ENCODE measurements at regions not wholly inside any gene's neighbourhood (a gene's known extent, or its start where the extent isn't known, plus 50 kb on each side); places are given as distances from the start of the nearest gene placed in this dataset.
A peak's percentile ranks its signal among the peaks of the same experiment; 100 is the strongest.

DNA sequence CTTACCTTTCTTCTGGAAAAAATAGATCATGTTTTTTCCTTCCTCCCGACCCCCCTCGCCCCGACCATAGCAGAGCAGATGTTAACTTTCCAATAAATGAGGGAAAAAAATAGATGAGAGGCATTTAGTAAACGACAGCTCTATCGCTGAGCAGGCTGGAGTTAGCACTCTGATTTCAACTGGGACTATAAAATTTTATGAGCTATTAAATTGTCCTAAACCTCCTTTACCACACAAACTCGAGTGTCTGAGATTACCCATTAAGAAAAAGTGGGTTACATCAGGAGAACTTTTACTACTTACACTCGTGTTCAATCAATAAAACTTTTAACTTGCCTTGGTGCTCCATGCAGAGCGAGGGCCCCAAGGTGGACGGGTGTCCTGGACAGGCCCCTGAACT is 59.8 kb upstream of the RNU6ATAC start:
- peaks cover 23 to 47% (median 38%) of the 10 kb centered on the region in 4 donors for H3K4me1 ChIP-seq (ENCODE audit: control insufficient read depth in 4 of 4, insufficient read depth in 4 of 4, low read length in 3 of 4)
- H3K27me3 ChIP-seq (ENCODE audit: control insufficient read depth in 4 of 4, insufficient read depth in 4 of 4, low read length in 3 of 4): no peaks in the 10 kb centered on the region
- WGBS: 56% methylated on average over 9 of the region's 9 CpGs
- no peaks in the 10 kb centered on the region for H3K9me3 ChIP-seq (ENCODE audit: control insufficient read depth in 4 of 4, low read length in 3 of 4)
- no peak for DNase-seq (ENCODE audit: low spot score)
- H3K27ac ChIP-seq (ENCODE audit: low read depth in 1 of 2, low read length in 2 of 2): peak overlapping the region; percentile 95 to 99
- H3K9ac ChIP-seq (ENCODE audit: low read depth in 1 of 2, low read length in 2 of 2): no peak overlapping the region
- H3K4me3 ChIP-seq (ENCODE audit: low read depth in 1 of 3, low read length in 3 of 3): no peak overlapping the region
- H3K36me3 ChIP-seq (ENCODE audit: control insufficient read depth in 4 of 4, insufficient read depth in 3 of 4, low read depth in 1 of 4, low read length in 3 of 4): no peaks in the 10 kb centered on the region
- TF ChIP-seq TAF1 (conservative IDR thresholded peaks at IDR 0.05) (no peak), HNF4A (conservative IDR thresholded peaks at IDR 0.05) (no peak), FOXA2 (IDR thresholded peaks at IDR 0.05) (no peak), RXRA (IDR thresholded peaks at IDR 0.05) (peak in 1 of 2 donors; percentile 1), YY1 (IDR thresholded peaks at IDR 0.05) (no peak)
- TF ChIP-seq, protein P1, sequence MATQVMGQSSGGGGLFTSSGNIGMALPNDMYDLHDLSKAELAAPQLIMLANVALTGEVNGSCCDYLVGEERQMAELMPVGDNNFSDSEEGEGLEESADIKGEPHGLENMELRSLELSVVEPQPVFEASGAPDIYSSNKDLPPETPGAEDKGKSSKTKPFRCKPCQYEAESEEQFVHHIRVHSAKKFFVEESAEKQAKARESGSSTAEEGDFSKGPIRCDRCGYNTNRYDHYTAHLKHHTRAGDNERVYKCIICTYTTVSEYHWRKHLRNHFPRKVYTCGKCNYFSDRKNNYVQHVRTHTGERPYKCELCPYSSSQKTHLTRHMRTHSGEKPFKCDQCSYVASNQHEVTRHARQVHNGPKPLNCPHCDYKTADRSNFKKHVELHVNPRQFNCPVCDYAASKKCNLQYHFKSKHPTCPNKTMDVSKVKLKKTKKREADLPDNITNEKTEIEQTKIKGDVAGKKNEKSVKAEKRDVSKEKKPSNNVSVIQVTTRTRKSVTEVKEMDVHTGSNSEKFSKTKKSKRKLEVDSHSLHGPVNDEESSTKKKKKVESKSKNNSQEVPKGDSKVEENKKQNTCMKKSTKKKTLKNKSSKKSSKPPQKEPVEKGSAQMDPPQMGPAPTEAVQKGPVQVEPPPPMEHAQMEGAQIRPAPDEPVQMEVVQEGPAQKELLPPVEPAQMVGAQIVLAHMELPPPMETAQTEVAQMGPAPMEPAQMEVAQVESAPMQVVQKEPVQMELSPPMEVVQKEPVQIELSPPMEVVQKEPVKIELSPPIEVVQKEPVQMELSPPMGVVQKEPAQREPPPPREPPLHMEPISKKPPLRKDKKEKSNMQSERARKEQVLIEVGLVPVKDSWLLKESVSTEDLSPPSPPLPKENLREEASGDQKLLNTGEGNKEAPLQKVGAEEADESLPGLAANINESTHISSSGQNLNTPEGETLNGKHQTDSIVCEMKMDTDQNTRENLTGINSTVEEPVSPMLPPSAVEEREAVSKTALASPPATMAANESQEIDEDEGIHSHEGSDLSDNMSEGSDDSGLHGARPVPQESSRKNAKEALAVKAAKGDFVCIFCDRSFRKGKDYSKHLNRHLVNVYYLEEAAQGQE (IDR thresholded peaks at IDR 0.05): no peak

DNA sequence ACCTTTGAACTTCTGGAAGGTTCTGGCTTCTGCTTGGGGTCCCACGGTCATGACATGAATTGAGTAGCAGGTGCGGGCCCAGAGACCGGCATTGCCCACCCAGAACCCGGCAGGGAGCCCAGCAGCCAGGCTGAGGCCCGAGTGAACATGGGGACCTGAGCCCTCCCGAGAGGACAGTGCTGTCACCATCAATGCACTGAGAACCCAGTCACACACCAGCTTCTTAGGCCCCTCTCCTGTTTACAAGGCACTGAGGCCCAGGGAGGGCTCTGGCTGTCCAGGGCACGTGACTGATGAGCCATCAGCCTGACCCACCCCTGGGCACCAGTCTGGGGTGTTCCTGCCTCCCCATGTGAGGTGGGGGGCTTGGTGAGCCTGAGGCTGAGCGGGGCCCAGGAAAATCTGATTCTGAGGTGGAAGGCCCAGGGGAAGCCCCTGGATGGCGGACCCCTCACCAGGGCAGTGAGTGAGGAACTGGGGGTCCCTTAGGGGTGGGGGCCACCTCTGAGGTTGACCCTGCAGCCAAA is 60.3 kb upstream of the RNU6ATAC start:
- H3K36me3 ChIP-seq (ENCODE audit: control insufficient read depth in 4 of 4, insufficient read depth in 3 of 4, low read depth in 1 of 4, low read length in 3 of 4): no peaks in the 10 kb centered on the region
- DNase-seq (ENCODE audit: low spot score): no peak
- no peaks in the 10 kb centered on the region for H3K9me3 ChIP-seq (ENCODE audit: control insufficient read depth in 4 of 4, low read length in 3 of 4)
- no peak overlapping the region for H3K4me3 ChIP-seq (ENCODE audit: low read depth in 1 of 3, low read length in 3 of 3)
- H3K4me1 ChIP-seq (ENCODE audit: control insufficient read depth in 4 of 4, insufficient read depth in 4 of 4, low read length in 3 of 4): peaks cover 26 to 50% (median 38%) of the 10 kb centered on the region in 4 donors
- H3K27ac ChIP-seq (ENCODE audit: low read depth in 1 of 2, low read length in 2 of 2): peak overlapping the region; percentile 95 to 99
- no peak overlapping the region for H3K9ac ChIP-seq (ENCODE audit: low read depth in 1 of 2, low read length in 2 of 2)
- no peaks in the 10 kb centered on the region for H3K27me3 ChIP-seq (ENCODE audit: control insufficient read depth in 4 of 4, insufficient read depth in 4 of 4, low read length in 3 of 4)
- TF ChIP-seq, protein P2, sequence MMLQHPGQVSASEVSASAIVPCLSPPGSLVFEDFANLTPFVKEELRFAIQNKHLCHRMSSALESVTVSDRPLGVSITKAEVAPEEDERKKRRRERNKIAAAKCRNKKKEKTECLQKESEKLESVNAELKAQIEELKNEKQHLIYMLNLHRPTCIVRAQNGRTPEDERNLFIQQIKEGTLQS (IDR thresholded peaks at IDR 0.05): no peak
- TF ChIP-seq RAD21 (IDR thresholded peaks at IDR 0.05): no peak
- TF ChIP-seq, protein P3, sequence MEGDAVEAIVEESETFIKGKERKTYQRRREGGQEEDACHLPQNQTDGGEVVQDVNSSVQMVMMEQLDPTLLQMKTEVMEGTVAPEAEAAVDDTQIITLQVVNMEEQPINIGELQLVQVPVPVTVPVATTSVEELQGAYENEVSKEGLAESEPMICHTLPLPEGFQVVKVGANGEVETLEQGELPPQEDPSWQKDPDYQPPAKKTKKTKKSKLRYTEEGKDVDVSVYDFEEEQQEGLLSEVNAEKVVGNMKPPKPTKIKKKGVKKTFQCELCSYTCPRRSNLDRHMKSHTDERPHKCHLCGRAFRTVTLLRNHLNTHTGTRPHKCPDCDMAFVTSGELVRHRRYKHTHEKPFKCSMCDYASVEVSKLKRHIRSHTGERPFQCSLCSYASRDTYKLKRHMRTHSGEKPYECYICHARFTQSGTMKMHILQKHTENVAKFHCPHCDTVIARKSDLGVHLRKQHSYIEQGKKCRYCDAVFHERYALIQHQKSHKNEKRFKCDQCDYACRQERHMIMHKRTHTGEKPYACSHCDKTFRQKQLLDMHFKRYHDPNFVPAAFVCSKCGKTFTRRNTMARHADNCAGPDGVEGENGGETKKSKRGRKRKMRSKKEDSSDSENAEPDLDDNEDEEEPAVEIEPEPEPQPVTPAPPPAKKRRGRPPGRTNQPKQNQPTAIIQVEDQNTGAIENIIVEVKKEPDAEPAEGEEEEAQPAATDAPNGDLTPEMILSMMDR (IDR thresholded peaks at IDR 0.05; ENCODE audit: low read depth, low read length, missing input control): no peak
- TF ChIP-seq NR2F2 (IDR thresholded peaks at IDR 0.05): no peak
- no peak for TF ChIP-seq YY1 (IDR thresholded peaks at IDR 0.05)
- no peak for TF ChIP-seq FOXA1 (IDR thresholded peaks at IDR 0.05)
- TF ChIP-seq JUND (IDR thresholded peaks at IDR 0.05): no peak
- WGBS: 81% methylated on average over 9 of the region's 9 CpGs

DNA sequence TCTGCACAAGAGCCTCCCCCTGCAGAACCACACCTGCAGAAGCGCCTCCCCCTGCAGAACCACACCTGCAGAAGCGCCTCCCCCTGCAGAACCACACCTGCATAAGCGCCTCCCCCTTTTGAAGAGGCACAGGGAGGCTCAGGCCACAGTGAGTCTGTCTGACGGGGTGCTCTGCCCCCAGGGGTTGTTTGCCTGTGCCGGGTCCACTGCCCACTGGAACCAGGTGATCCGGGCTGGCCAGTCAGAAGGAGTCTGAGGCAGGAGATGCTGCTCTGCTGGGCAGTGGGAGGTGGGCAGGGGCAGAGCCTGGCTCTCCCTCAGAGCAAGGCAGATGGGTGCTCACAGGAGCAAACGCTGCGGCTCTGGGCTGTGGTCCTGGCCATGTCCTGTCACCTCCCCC is 60.8 kb upstream of the RNU6ATAC start:
- H3K4me1 ChIP-seq (ENCODE audit: control insufficient read depth in 4 of 4, insufficient read depth in 4 of 4, low read length in 3 of 4): peaks cover 29 to 53% (median 40%) of the 10 kb centered on the region in 4 donors
- TF ChIP-seq, protein P4, sequence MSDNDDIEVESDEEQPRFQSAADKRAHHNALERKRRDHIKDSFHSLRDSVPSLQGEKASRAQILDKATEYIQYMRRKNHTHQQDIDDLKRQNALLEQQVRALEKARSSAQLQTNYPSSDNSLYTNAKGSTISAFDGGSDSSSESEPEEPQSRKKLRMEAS (IDR thresholded peaks at IDR 0.05): no peak
- no peak for TF ChIP-seq RXRA (IDR thresholded peaks at IDR 0.05)
- no peak for TF ChIP-seq FOXA2 (IDR thresholded peaks at IDR 0.05)
- no peak for TF ChIP-seq HNF4G (IDR thresholded peaks at IDR 0.05)
- TF ChIP-seq, protein P5, sequence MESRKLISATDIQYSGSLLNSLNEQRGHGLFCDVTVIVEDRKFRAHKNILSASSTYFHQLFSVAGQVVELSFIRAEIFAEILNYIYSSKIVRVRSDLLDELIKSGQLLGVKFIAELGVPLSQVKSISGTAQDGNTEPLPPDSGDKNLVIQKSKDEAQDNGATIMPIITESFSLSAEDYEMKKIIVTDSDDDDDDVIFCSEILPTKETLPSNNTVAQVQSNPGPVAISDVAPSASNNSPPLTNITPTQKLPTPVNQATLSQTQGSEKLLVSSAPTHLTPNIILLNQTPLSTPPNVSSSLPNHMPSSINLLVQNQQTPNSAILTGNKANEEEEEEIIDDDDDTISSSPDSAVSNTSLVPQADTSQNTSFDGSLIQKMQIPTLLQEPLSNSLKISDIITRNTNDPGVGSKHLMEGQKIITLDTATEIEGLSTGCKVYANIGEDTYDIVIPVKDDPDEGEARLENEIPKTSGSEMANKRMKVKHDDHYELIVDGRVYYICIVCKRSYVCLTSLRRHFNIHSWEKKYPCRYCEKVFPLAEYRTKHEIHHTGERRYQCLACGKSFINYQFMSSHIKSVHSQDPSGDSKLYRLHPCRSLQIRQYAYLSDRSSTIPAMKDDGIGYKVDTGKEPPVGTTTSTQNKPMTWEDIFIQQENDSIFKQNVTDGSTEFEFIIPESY (IDR thresholded peaks at IDR 0.05): no peak
- no peak for TF ChIP-seq TAF1 (conservative IDR thresholded peaks at IDR 0.05)
- TF ChIP-seq, protein P1 (IDR thresholded peaks at IDR 0.05): no peak
- TF ChIP-seq EGR1 (IDR thresholded peaks at IDR 0.05; ENCODE audit: low read depth in 2 of 2): no peak
- H3K9ac ChIP-seq (ENCODE audit: low read depth in 1 of 2, low read length in 2 of 2): no peak overlapping the region
- whole genome bisulfite sequencing: 84% methylated on average over 8 of the region's 8 CpGs
- no peaks in the 10 kb centered on the region for H3K9me3 ChIP-seq (ENCODE audit: control insufficient read depth in 4 of 4, low read length in 3 of 4)
- peak overlapping the region in 1 of 2 donors; percentile 59 for H3K27ac ChIP-seq (ENCODE audit: low read depth in 1 of 2, low read length in 2 of 2)
- H3K36me3 ChIP-seq (ENCODE audit: control insufficient read depth in 4 of 4, insufficient read depth in 3 of 4, low read depth in 1 of 4, low read length in 3 of 4): no peaks in the 10 kb centered on the region
- H3K4me3 ChIP-seq (ENCODE audit: low read depth in 1 of 3, low read length in 3 of 3): no peak overlapping the region
- H3K27me3 ChIP-seq (ENCODE audit: control insufficient read depth in 4 of 4, insufficient read depth in 4 of 4, low read length in 3 of 4): no peaks in the 10 kb centered on the region
- DNase-seq (ENCODE audit: low spot score): no peak
